ENCODE measurements at regions not wholly inside any gene's neighbourhood (a gene's known extent, or its start where the extent isn't known, plus 50 kb on each side); places are given as distances from the start of the nearest gene placed in this dataset.

- TF ChIP-seq TAF1 (IDR thresholded peaks at IDR 0.05; ENCODE audit: borderline replicate concordance, insufficient read depth, low read length) (no peak), POLR2AphosphoS5 (IDR thresholded peaks at IDR 0.05; ENCODE audit: low read depth, low read length) (no peak), REST (IDR thresholded peaks at IDR 0.05; ENCODE audit: insufficient read depth in 1 of 2, low read depth in 2 of 2, low read length in 2 of 2) (no peak), SIN3A (IDR thresholded peaks at IDR 0.05; ENCODE audit: borderline replicate concordance, insufficient read depth, low read length) (no peak), FOXP2 (optimal IDR thresholded peaks at IDR 0.05; ENCODE audit: borderline replicate concordance, extremely low read depth, extremely low read length, insufficient read depth) (no peak)
Measured at GRCh38 chr4:12495211-12495610, 988.9 kb downstream of the RAB28 start.
